ENCODE measurements at regions not wholly inside any gene's neighbourhood (a gene's known extent, or its start where the extent isn't known, plus 50 kb on each side); places are given as distances from the start of the nearest gene placed in this dataset.

DNA sequence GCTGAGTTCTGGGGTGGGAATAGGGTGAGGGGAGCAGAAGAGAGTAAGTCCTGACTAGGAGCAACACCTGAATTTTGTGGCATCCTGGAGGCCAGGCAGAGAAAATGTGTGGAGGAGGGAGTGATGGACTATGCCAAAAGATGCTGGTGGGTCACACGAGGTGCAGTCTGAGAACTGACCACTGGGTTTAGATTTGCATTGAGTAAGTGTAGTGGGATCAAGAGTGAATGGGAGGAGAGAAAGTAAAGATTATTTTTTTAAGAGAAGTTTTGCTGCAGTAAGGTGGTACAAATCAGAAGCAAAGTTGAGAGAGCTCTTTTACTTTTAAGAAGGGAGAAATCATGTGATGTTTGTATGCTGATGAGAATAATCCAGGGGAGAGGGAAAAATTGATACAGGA lies 405.1 kb downstream of the DLEU7 start:
- no peak overlapping the region for H3K4me3 Mint-ChIP-seq
- ATAC-seq, result no peak
- no peaks in the 10 kb centered on the region for H3K27me3 Mint-ChIP-seq
- H3K27ac Mint-ChIP-seq, result no peak overlapping the region
- no peaks in the 10 kb centered on the region for H3K4me1 Mint-ChIP-seq
- H3K9me3 Mint-ChIP-seq, result no peaks in the 10 kb centered on the region
- no peaks in the 10 kb centered on the region for H3K36me3 Mint-ChIP-seq

GRCh38 chr13:50441130-50441529 lies 402.4 kb downstream of the DLEU7 start:
- H3K36me3 Mint-ChIP-seq, result no peaks in the 10 kb centered on the region
- no peaks in the 10 kb centered on the region for H3K4me1 Mint-ChIP-seq
- no peak overlapping the region for H3K4me3 Mint-ChIP-seq
- no peaks in the 10 kb centered on the region for H3K9me3 Mint-ChIP-seq
- no peaks in the 10 kb centered on the region for H3K27me3 Mint-ChIP-seq
- no peak for ATAC-seq
- no peak overlapping the region for H3K27ac Mint-ChIP-seq

DNA sequence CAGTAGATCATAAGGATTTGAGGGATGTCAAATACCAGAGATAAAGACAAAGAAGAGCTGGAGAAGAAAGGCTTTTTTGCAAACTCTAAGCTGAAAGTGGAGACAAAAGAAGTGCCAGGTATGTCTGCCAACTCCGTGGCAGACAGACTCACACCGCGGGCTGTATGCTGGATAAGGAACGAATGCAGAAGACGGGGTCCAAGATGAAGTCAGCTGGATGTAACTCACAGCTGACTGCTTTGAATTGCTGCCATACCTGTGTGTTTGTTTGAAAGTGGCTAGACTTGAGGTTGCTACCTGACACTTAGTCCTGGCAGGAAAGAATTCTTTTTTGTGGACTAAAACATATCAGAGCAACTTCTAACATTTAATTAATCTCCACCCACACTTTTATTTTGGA lies 398.8 kb downstream of the DLEU7 start:
- no peak overlapping the region for H3K4me3 Mint-ChIP-seq
- no peaks in the 10 kb centered on the region for H3K9me3 Mint-ChIP-seq
- H3K27ac Mint-ChIP-seq, result no peak overlapping the region
- H3K27me3 Mint-ChIP-seq, result no peaks in the 10 kb centered on the region
- no peaks in the 10 kb centered on the region for H3K36me3 Mint-ChIP-seq
- ATAC-seq, result no peak
- H3K4me1 Mint-ChIP-seq, result no peaks in the 10 kb centered on the region

DNA sequence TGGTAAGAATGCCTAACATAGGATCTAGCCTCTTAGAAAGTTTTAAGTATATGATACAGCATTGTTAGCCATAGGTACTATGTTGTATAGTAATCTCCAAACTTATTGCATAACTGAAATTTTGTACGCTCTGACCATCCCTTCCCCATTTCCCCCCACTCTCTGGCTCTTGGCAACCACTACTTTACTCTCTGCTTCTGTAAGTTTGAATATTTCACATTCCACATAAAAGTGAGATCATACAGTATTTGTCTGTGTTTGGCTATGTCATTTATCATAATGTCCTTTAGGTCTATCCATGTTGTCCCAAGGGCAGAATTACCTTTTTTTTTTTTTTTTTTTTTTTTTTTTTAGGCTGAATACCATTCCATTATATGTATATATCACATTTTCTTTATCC lies 396.9 kb downstream of the DLEU7 start:
- ATAC-seq, result no peak
- Mint-ChIP-seq H3K27me3 (no peaks in the 10 kb centered on the region), H3K9me3 (no peaks in the 10 kb centered on the region), H3K36me3 (no peaks in the 10 kb centered on the region), H3K27ac (no peak overlapping the region), H3K4me3 (no peak overlapping the region), H3K4me1 (no peaks in the 10 kb centered on the region)

- H3K4me1 Mint-ChIP-seq, result no peaks in the 10 kb centered on the region
- no peaks in the 10 kb centered on the region for H3K9me3 Mint-ChIP-seq
- H3K4me3 Mint-ChIP-seq, result no peak overlapping the region
- no peaks in the 10 kb centered on the region for H3K36me3 Mint-ChIP-seq
- no peak for ATAC-seq
- no peak overlapping the region for H3K27ac Mint-ChIP-seq
- no peaks in the 10 kb centered on the region for H3K27me3 Mint-ChIP-seq
These were observed 394.9 kb downstream of the DLEU7 start for GRCh38 chr13:50448535-50448998.

GRCh38 chr13:50449465-50449864 lies 394.0 kb downstream of the DLEU7 start:
- no peak overlapping the region for H3K27ac Mint-ChIP-seq
- no peaks in the 10 kb centered on the region for H3K36me3 Mint-ChIP-seq
- no peaks in the 10 kb centered on the region for H3K4me1 Mint-ChIP-seq
- H3K4me3 Mint-ChIP-seq, result no peak overlapping the region
- no peak for ATAC-seq
- no peaks in the 10 kb centered on the region for H3K9me3 Mint-ChIP-seq
- H3K27me3 Mint-ChIP-seq, result no peaks in the 10 kb centered on the region

DNA sequence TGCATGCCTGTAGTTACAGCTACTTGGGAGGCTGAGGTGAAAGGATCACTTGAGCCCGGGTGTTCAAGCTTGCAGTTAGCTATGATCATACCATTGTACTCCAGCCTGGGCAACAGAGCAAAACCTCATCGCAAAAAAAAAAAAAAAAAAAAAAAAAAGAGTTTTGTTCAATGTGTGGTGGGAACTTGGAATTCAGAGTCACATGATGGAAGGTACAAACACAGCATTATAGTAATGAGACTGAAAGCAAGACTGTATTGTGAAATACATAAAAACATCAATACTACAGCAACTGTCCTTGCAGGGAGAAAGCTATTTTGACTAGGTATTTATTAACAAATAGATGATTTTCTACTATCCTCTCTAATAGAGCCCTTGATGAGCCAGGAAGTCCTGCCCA lies 393.2 kb downstream of the DLEU7 start:
- H3K36me3 Mint-ChIP-seq, result no peaks in the 10 kb centered on the region
- no peak overlapping the region for H3K4me3 Mint-ChIP-seq
- ATAC-seq, result no peak
- H3K27ac Mint-ChIP-seq, result no peak overlapping the region
- H3K27me3 Mint-ChIP-seq, result no peaks in the 10 kb centered on the region
- H3K4me1 Mint-ChIP-seq, result no peaks in the 10 kb centered on the region
- no peaks in the 10 kb centered on the region for H3K9me3 Mint-ChIP-seq

DNA sequence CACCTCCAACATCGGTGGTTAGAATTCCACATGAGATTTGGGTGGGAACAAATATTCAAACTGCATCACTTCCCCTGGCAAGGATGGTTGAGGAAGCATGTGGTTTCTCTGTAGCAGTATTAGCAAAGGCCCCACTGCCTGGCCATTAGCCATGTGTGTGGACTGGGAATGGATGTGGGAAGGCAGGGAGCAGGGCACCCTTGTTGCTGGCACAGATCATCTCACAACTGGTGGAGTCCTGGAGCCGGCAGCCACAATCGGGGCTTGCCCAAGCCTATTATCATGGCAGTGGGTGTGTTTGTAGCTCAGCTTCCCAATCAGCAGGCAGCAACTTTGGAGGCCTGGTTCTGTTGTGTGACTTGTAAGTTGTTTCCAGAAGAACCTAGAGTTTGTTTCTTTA lies 391.9 kb downstream of the DLEU7 start:
- Mint-ChIP-seq H3K4me3 (no peak overlapping the region), H3K36me3 (no peaks in the 10 kb centered on the region), H3K27me3 (no peaks in the 10 kb centered on the region), H3K27ac (no peak overlapping the region), H3K9me3 (no peaks in the 10 kb centered on the region), H3K4me1 (no peaks in the 10 kb centered on the region)
- ATAC-seq, result no peak

GRCh38 chr13:50452028-50452427 lies 391.5 kb downstream of the DLEU7 start:
- H3K4me1 Mint-ChIP-seq, result peaks cover under 1% of the 10 kb centered on the region
- no peak for ATAC-seq
- no peaks in the 10 kb centered on the region for H3K36me3 Mint-ChIP-seq
- H3K9me3 Mint-ChIP-seq, result no peaks in the 10 kb centered on the region
- no peaks in the 10 kb centered on the region for H3K27me3 Mint-ChIP-seq
- no peak overlapping the region for H3K4me3 Mint-ChIP-seq
- H3K27ac Mint-ChIP-seq, result no peak overlapping the region

DNA sequence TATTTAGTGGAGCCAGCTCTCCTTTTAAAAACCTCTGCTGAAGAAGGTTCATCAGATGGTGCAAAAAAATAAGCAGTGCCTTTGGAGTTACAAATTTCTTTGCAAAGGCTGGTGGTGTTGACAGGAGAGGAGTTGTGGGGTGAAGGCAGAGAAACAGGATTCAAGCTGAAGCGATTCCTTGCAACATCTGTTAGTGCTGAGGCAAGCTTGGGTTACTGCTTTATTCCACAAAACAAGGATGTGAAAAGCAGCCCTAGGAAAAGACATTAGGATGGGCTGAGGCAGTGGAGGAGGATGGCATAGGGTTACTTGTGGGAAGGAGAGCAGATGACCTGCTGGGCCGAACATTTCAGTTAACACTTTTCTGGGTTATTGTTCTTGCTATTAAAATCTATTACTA lies 390.7 kb downstream of the DLEU7 start:
- Mint-ChIP-seq H3K4me3 (no peak overlapping the region), H3K4me1 (peaks cover 8% of the 10 kb centered on the region), H3K27me3 (no peaks in the 10 kb centered on the region), H3K27ac (no peak overlapping the region), H3K36me3 (no peaks in the 10 kb centered on the region), H3K9me3 (no peaks in the 10 kb centered on the region)
- no peak for ATAC-seq

DNA sequence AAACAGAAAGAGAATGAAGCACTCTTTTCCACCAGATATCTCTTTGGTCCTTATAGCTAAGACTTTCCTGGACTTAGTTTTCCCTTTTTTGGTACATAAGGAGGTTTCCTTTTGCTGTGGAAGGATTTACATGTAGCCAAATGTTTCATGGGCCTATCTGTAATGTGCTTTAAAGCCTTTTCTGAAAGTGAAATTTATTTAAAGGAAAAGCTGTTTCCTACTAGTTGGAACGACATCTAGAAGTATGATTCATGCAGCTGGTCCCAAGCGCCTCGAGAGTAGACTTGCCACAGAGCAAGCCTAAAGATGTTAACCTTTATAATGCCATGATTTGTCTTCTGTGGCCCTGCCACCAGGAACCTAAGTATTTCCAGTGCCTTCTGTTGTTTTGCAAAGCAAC lies 390.3 kb downstream of the DLEU7 start:
- no peak overlapping the region for H3K27ac Mint-ChIP-seq
- H3K9me3 Mint-ChIP-seq, result no peaks in the 10 kb centered on the region
- H3K27me3 Mint-ChIP-seq, result no peaks in the 10 kb centered on the region
- no peak overlapping the region for H3K4me3 Mint-ChIP-seq
- ATAC-seq, result no peak
- peaks cover 12% of the 10 kb centered on the region for H3K4me1 Mint-ChIP-seq
- H3K36me3 Mint-ChIP-seq, result no peaks in the 10 kb centered on the region

- H3K27me3 Mint-ChIP-seq, result no peaks in the 10 kb centered on the region
- H3K36me3 Mint-ChIP-seq, result no peaks in the 10 kb centered on the region
- no peak overlapping the region for H3K4me3 Mint-ChIP-seq
- no peaks in the 10 kb centered on the region for H3K9me3 Mint-ChIP-seq
- ATAC-seq, result no peak
- no peak overlapping the region for H3K27ac Mint-ChIP-seq
- peaks cover 16% of the 10 kb centered on the region for H3K4me1 Mint-ChIP-seq
These were observed 387.4 kb downstream of the DLEU7 start for GRCh38 chr13:50456111-50456510.

DNA sequence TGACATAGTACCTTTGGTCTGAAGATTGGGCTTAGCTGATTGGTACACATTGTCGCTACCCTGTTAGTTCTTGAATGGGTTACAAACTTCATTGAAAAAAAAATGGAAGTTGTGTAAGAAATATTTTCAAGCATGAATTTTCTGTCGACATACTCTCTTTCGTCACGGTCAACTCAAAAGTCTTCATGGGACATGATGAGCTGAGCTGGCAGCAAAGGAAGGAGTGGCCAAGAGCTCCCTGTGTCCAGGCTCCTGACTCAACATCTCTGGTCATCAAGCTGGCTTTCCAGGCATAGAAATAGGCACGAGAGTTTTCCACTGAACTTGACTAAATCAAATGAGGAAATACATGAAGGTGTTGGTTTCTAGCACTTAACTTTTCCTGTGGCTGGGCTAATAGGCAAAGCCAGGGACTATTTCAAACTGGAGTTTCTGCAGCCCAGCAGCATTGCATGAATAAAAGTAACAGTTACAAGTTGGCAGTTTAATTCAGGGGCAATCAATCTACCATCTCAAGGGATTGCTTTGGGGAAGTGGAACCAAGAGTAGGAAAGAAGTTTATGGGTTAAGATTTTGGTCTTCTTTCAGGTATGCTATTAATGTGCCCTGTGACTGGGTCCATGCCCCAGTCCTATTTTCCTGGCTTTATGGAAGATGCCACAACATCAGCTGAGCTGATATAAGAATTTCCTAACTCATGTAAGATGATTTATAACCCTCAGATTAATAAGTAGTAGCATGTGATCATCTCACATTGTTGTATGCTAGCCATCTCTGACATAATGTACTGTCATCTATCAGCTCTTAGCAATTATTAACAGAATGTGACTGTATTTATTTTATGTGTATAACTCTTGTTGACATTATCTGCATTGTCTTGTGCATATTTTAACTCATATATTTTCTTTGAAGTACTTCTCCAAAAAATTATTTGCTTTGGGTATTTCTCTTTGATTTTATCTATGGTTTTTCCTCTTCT lies 385.8 kb downstream of the DLEU7 start:
- peak; percentile 64 for ATAC-seq
- no peaks in the 10 kb centered on the region for H3K9me3 Mint-ChIP-seq
- H3K27ac Mint-ChIP-seq, result no peak overlapping the region
- H3K4me3 Mint-ChIP-seq, result no peak overlapping the region
- H3K4me1 Mint-ChIP-seq, result peaks cover 16% of the 10 kb centered on the region
- H3K36me3 Mint-ChIP-seq, result no peaks in the 10 kb centered on the region
- H3K27me3 Mint-ChIP-seq, result no peaks in the 10 kb centered on the region

DNA sequence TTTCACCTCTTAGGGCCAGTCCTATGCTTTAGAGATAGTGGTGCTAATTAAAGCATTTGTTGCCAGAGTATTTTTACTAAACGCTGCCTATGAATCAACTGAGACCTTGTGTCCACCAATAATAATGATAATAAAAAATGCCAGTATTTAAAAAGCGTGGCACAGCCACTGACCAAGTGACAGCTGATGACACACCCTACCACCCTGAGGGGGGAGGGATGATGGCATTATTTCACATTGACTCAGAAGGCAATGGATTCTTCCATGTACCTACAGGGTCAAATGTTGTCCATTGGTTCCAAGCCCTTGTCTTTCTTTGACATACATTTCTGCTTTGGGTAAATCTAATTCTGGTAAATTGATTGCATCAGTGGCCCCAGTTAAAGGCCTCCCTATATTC lies 384.4 kb downstream of the DLEU7 start:
- no peak for ATAC-seq
- Mint-ChIP-seq H3K36me3 (no peaks in the 10 kb centered on the region), H3K4me1 (peaks cover 16% of the 10 kb centered on the region), H3K27ac (no peak overlapping the region), H3K9me3 (no peaks in the 10 kb centered on the region), H3K27me3 (no peaks in the 10 kb centered on the region), H3K4me3 (no peak overlapping the region)

DNA sequence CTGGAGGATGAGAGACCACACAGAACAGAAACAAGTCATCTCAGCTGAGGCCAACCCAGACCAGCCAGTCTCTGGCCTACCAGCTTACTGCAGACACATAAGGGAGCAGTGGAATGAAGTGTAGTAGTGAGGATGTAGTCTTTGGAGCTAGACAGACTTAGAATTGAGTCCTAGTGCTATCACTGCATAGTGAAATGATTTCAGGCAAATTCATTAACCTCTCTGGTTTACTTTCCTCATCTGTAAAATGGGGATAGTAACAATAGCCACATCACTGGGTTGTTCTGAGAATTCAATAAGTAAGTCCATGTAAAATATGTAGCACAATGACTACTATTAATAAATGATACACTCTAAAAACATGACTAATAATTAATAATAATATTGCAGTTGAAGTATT lies 383.8 kb downstream of the DLEU7 start:
- Mint-ChIP-seq H3K27me3 (no peaks in the 10 kb centered on the region), H3K4me3 (no peak overlapping the region), H3K36me3 (no peaks in the 10 kb centered on the region), H3K9me3 (no peaks in the 10 kb centered on the region), H3K27ac (no peak overlapping the region), H3K4me1 (peaks cover 16% of the 10 kb centered on the region)
- ATAC-seq, result no peak

DNA sequence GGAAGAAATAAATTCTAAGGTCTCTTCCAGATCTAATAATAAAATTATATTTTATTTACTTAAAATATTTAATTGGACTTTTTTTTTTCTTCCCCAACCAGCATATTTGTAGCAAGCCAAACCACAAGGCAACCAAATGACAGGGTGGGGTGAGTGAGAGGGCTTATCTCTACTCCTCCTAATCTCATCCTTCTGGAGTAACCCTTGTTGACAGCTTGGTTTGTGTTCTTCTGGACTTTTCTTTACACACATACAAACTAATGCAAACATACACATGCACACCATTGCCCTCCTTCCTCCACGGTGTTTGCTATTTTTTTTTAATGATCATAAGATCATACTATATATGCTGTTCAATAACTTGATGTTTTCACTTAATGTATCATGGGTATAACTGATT lies 383.1 kb downstream of the DLEU7 start:
- ATAC-seq, result no peak
- no peaks in the 10 kb centered on the region for H3K9me3 Mint-ChIP-seq
- H3K36me3 Mint-ChIP-seq, result no peaks in the 10 kb centered on the region
- no peaks in the 10 kb centered on the region for H3K27me3 Mint-ChIP-seq
- H3K4me1 Mint-ChIP-seq, result peaks cover 16% of the 10 kb centered on the region
- H3K4me3 Mint-ChIP-seq, result no peak overlapping the region
- no peak overlapping the region for H3K27ac Mint-ChIP-seq
